ENCODE measurements at regions not wholly inside any gene's neighbourhood (a gene's known extent, or its start where the extent isn't known, plus 50 kb on each side); places are given as distances from the start of the nearest gene placed in this dataset.

DNA sequence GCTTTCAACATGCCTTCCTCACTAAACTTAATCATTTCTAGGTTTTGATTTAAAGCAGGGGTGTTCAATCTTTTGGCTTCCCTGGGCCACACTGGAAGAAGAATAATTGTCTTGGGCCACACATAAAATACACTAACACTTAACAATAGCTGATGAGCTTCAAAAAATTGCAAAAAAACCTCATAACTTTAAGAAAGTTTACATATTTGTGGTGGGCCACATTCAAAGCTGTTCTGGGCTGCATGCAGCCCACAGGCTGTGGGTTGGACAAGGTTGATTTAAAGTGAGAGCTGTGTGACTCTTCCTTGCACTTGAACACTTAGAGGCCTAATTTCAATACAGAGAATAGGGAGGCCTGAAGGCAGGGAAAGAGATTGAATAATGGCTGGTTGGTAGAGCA lies 598.3 kb downstream of the EFNA5 start:
- no peak for TF ChIP-seq CTCF (IDR thresholded peaks at IDR 0.05; ENCODE audit: low read depth, low read length, missing control alignments)
- peak; percentile 60 for DNase-seq (ENCODE audit: low read depth)
- H3K4me3 ChIP-seq (ENCODE audit: low read depth, low read length), result no peak overlapping the region
- in situ Hi-C loops (cut with HindIII; ENCODE audit: low sequenced_read_pairs), result no loop called here

- TF ChIP-seq CTCF (IDR thresholded peaks at IDR 0.05; ENCODE audit: low read depth, low read length, missing control alignments), result no peak
- H3K4me3 ChIP-seq (ENCODE audit: low read depth, low read length), result no peak overlapping the region
- no peak for DNase-seq (ENCODE audit: low read depth)
- in situ Hi-C loops (cut with HindIII; ENCODE audit: low sequenced_read_pairs), result no loop called here
Measured at GRCh38 chr5:107068782-107069181, 602.0 kb downstream of the EFNA5 start.

- no peak overlapping the region for H3K4me3 ChIP-seq (ENCODE audit: low read depth, low read length)
- in situ Hi-C loops (cut with HindIII; ENCODE audit: low sequenced_read_pairs), result no loop called here
- no peak for DNase-seq (ENCODE audit: low read depth)
- no peak for TF ChIP-seq CTCF (IDR thresholded peaks at IDR 0.05; ENCODE audit: low read depth, low read length, missing control alignments)
Measured at GRCh38 chr5:107067395-107067794, 603.3 kb downstream of the EFNA5 start.

- DNase-seq (ENCODE audit: low read depth), result no peak
- in situ Hi-C loops (cut with HindIII; ENCODE audit: low sequenced_read_pairs), result no loop called here
- no peak for TF ChIP-seq CTCF (IDR thresholded peaks at IDR 0.05; ENCODE audit: low read depth, low read length, missing control alignments)
- H3K4me3 ChIP-seq (ENCODE audit: low read depth, low read length), result no peak overlapping the region
Measured at GRCh38 chr5:107063511-107063910, 607.2 kb downstream of the EFNA5 start.

- DNase-seq (ENCODE audit: low read depth), result no peak
- in situ Hi-C loops (cut with HindIII; ENCODE audit: low sequenced_read_pairs), result no loop called here
- TF ChIP-seq CTCF (IDR thresholded peaks at IDR 0.05; ENCODE audit: low read depth, low read length, missing control alignments), result no peak
- no peak overlapping the region for H3K4me3 ChIP-seq (ENCODE audit: low read depth, low read length)
Measured at GRCh38 chr5:107058803-107059202, 611.9 kb downstream of the EFNA5 start.

DNA sequence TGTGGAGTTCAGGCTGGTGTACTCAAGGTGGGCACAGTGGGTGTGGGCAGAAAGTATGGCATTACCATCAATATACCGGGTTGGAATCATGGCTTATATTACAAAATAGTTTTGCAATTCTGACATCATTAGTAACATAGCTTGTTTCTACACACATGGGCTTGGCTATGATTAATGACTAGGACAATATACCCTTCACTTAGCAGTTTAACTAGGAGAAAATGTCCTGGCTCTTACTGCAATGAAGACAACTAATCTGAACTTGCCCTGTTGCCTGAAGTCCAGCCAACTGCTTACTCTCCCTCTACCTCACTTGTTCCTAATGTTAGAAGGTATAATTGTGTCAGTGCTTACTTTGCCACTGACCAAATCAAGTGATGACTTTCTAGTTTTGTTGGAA lies 612.5 kb downstream of the EFNA5 start:
- in situ Hi-C loops (cut with HindIII; ENCODE audit: low sequenced_read_pairs), result no loop called here
- no peak for DNase-seq (ENCODE audit: low read depth)
- TF ChIP-seq CTCF (IDR thresholded peaks at IDR 0.05; ENCODE audit: low read depth, low read length, missing control alignments), result no peak

GRCh38 chr5:107056278-107056677 lies 614.5 kb downstream of the EFNA5 start:
- DNase-seq (ENCODE audit: low read depth), result no peak
- no peak for TF ChIP-seq CTCF (IDR thresholded peaks at IDR 0.05; ENCODE audit: low read depth, low read length, missing control alignments)
- in situ Hi-C loops (cut with HindIII; ENCODE audit: low sequenced_read_pairs), result no loop called here
- H3K4me3 ChIP-seq (ENCODE audit: low read depth, low read length), result no peak overlapping the region

More for the DNA sequence above, 612.5 kb downstream of the EFNA5 start:
- no peak overlapping the region for H3K4me3 ChIP-seq (ENCODE audit: low read depth, low read length)
